ENCODE measurements at regions not wholly inside any gene's neighbourhood (a gene's known extent, or its start where the extent isn't known, plus 50 kb on each side); places are given as distances from the start of the nearest gene placed in this dataset.

GRCh38 chr5:142459209-142459608, 134.4 kb upstream of the SPRY4 start:
- DNase-seq: no peak
- Histone ChIP-seq H3K4me3 (no peak overlapping the region), H3K4me1 (no peaks in the 10 kb centered on the region), H3K27ac (no peak overlapping the region), H3K9me3 (no peaks in the 10 kb centered on the region), H3K27me3 (no peaks in the 10 kb centered on the region), H3K36me3 (no peaks in the 10 kb centered on the region)
- TF ChIP-seq CTCF (IDR thresholded peaks at IDR 0.05): no peak
- TF ChIP-seq POLR2A (IDR thresholded peaks at IDR 0.05): no peak
- intact Hi-C loops (cut with DNase I; ENCODE audit: low total_unique reads): no loop called here

- H3K4me1 ChIP-seq: no peaks in the 10 kb centered on the region
- DNase-seq: no peak
- intact Hi-C loops (cut with DNase I; ENCODE audit: low total_unique reads): no loop called here
- H3K36me3 ChIP-seq: no peaks in the 10 kb centered on the region
- no peak overlapping the region for H3K27ac ChIP-seq
- no peak for TF ChIP-seq POLR2A (IDR thresholded peaks at IDR 0.05)
- TF ChIP-seq CTCF (IDR thresholded peaks at IDR 0.05): no peak
- no peak overlapping the region for H3K4me3 ChIP-seq
- no peaks in the 10 kb centered on the region for H3K9me3 ChIP-seq
- H3K27me3 ChIP-seq: no peaks in the 10 kb centered on the region
Measured at GRCh38 chr5:142455856-142456255, 131.0 kb upstream of the SPRY4 start.

GRCh38 chr5:142453932-142454331, 129.1 kb upstream of the SPRY4 start:
- intact Hi-C loops (cut with DNase I; ENCODE audit: low total_unique reads): no loop called here
- DNase-seq: no peak
- no peaks in the 10 kb centered on the region for H3K27me3 ChIP-seq
- H3K36me3 ChIP-seq: no peaks in the 10 kb centered on the region
- H3K9me3 ChIP-seq: no peaks in the 10 kb centered on the region
- H3K27ac ChIP-seq: peak overlapping the region in 1 of 2 donors; percentile 57
- no peak for TF ChIP-seq POLR2A (IDR thresholded peaks at IDR 0.05)
- no peak for TF ChIP-seq CTCF (IDR thresholded peaks at IDR 0.05)
- no peaks in the 10 kb centered on the region for H3K4me1 ChIP-seq
- no peak overlapping the region for H3K4me3 ChIP-seq

- no peaks in the 10 kb centered on the region for H3K27me3 ChIP-seq
- intact Hi-C loops (cut with DNase I; ENCODE audit: low total_unique reads): no loop called here
Measured at GRCh38 chr5:142450419-142450818, 125.6 kb upstream of the SPRY4 start.

GRCh38 chr5:142447887-142448286, 123.1 kb upstream of the SPRY4 start:
- no peak for DNase-seq
- H3K4me3 ChIP-seq: no peak overlapping the region
- no peaks in the 10 kb centered on the region for H3K27me3 ChIP-seq
- H3K36me3 ChIP-seq: no peaks in the 10 kb centered on the region
- H3K27ac ChIP-seq: no peak overlapping the region
- no peaks in the 10 kb centered on the region for H3K4me1 ChIP-seq
- TF ChIP-seq POLR2A (IDR thresholded peaks at IDR 0.05) (no peak), CTCF (IDR thresholded peaks at IDR 0.05) (no peak)
- intact Hi-C loops (cut with DNase I; ENCODE audit: low total_unique reads): no loop called here
- no peaks in the 10 kb centered on the region for H3K9me3 ChIP-seq

More at GRCh38 chr5:142450419-142450818, 125.6 kb upstream of the SPRY4 start:
- no peak for DNase-seq
- Histone ChIP-seq H3K36me3 (no peaks in the 10 kb centered on the region), H3K27ac (no peak overlapping the region), H3K9me3 (no peaks in the 10 kb centered on the region), H3K4me3 (no peak overlapping the region), H3K4me1 (no peaks in the 10 kb centered on the region)
- TF ChIP-seq CTCF (IDR thresholded peaks at IDR 0.05) (no peak), POLR2A (IDR thresholded peaks at IDR 0.05) (no peak)
